HL-60 (cell line): ENCODE measurements at regions not wholly inside any gene's neighbourhood (a gene's known extent, or its start where the extent isn't known, plus 50 kb on each side); places are given as distances from the start of the nearest gene placed in this dataset.

Experiments used
- DNase-seq, 2 experiments: peaks; one replicate each; pipeline ENCODE4 v3.0.0-alpha.2; 2010 to 2020; ENCODE audit warnings: low read depth in 1 of 2, low spot score in 1 of 2
- H3K27ac ChIP-seq: fragments of 250-450 bp; sonication (Bioruptor Pico); replicated peaks from 2 replicates; pipeline ENCODE4 v1.5.1; 2020; ENCODE audit warnings: mild to moderate bottlenecking, moderate library complexity
- H3K27me3 ChIP-seq: fragments of 250-450 bp; sonication (Bioruptor Pico); 2 replicates; pipeline ENCODE4 v1.5.1; 2021; ENCODE audit warnings: mild to moderate bottlenecking, moderate library complexity; ENCODE audit not compliant: insufficient read depth, poor library complexity, severe bottlenecking
- H3K4me3 ChIP-seq: replicated peaks from 2 replicates; pipeline ENCODE4 v1.5.1; 2011; ENCODE audit warnings: mild to moderate bottlenecking, control low read depth, low read length; ENCODE audit not compliant: insufficient read depth
- GABPA ChIP-seq: IDR thresholded peaks from 2 replicates; pipeline ENCODE4 v1.6.1; 2012; ENCODE audit warnings: low read depth
- POLR2AphosphoS5 ChIP-seq: IDR thresholded peaks from 2 replicates; pipeline ENCODE4 v1.6.1; 2012; ENCODE audit warnings: low read depth
- SPI1 ChIP-seq: IDR thresholded peaks from 2 replicates; pipeline ENCODE4 v1.6.1; 2012; ENCODE audit warnings: low read depth, mild to moderate bottlenecking, borderline replicate concordance
- TF ChIP-seq, protein P1 (sequence below): IDR thresholded peaks from 2 replicates; pipeline ENCODE4 v1.6.1; 2012; ENCODE audit warnings: low read depth; ENCODE audit not compliant: insufficient replicate concordance
- TF ChIP-seq, protein P2 (sequence below): IDR thresholded peaks from one replicate; pipeline ENCODE4 v1.5.1; 2011; ENCODE audit warnings: low read length, control low read depth, inconsistent platforms; ENCODE audit not compliant: insufficient read depth

DNA sequence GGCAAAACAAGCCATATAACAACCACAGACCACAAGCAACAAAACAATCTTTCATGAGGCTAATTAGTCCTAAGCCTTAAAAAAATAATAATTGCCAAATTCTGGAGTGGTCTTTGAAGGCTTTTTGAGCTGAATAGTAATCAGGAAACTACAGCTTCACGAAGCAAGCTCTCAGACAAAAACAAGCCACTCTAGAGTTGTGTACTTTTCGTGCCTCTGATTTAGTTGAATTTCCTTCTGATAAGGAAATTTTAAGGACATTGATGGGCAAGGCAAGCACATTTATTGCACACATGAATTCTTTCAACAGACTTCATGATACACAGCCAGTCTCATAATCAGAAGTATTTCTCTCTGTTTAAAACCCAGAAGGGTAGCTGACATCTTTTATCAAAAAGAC is 130.8 kb upstream of the IRX3 start:
- DNase-seq: no peak
- no peak overlapping the region for H3K27ac ChIP-seq
- H3K4me3 ChIP-seq: no peak overlapping the region
- TF ChIP-seq, protein P1, sequence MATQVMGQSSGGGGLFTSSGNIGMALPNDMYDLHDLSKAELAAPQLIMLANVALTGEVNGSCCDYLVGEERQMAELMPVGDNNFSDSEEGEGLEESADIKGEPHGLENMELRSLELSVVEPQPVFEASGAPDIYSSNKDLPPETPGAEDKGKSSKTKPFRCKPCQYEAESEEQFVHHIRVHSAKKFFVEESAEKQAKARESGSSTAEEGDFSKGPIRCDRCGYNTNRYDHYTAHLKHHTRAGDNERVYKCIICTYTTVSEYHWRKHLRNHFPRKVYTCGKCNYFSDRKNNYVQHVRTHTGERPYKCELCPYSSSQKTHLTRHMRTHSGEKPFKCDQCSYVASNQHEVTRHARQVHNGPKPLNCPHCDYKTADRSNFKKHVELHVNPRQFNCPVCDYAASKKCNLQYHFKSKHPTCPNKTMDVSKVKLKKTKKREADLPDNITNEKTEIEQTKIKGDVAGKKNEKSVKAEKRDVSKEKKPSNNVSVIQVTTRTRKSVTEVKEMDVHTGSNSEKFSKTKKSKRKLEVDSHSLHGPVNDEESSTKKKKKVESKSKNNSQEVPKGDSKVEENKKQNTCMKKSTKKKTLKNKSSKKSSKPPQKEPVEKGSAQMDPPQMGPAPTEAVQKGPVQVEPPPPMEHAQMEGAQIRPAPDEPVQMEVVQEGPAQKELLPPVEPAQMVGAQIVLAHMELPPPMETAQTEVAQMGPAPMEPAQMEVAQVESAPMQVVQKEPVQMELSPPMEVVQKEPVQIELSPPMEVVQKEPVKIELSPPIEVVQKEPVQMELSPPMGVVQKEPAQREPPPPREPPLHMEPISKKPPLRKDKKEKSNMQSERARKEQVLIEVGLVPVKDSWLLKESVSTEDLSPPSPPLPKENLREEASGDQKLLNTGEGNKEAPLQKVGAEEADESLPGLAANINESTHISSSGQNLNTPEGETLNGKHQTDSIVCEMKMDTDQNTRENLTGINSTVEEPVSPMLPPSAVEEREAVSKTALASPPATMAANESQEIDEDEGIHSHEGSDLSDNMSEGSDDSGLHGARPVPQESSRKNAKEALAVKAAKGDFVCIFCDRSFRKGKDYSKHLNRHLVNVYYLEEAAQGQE: no peak
- no peak for TF ChIP-seq SPI1
- no peak for TF ChIP-seq POLR2AphosphoS5
- TF ChIP-seq, protein P2, sequence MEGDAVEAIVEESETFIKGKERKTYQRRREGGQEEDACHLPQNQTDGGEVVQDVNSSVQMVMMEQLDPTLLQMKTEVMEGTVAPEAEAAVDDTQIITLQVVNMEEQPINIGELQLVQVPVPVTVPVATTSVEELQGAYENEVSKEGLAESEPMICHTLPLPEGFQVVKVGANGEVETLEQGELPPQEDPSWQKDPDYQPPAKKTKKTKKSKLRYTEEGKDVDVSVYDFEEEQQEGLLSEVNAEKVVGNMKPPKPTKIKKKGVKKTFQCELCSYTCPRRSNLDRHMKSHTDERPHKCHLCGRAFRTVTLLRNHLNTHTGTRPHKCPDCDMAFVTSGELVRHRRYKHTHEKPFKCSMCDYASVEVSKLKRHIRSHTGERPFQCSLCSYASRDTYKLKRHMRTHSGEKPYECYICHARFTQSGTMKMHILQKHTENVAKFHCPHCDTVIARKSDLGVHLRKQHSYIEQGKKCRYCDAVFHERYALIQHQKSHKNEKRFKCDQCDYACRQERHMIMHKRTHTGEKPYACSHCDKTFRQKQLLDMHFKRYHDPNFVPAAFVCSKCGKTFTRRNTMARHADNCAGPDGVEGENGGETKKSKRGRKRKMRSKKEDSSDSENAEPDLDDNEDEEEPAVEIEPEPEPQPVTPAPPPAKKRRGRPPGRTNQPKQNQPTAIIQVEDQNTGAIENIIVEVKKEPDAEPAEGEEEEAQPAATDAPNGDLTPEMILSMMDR: no peak
- no peak for TF ChIP-seq GABPA
- H3K27me3 ChIP-seq: no peaks in the 10 kb centered on the region

DNA sequence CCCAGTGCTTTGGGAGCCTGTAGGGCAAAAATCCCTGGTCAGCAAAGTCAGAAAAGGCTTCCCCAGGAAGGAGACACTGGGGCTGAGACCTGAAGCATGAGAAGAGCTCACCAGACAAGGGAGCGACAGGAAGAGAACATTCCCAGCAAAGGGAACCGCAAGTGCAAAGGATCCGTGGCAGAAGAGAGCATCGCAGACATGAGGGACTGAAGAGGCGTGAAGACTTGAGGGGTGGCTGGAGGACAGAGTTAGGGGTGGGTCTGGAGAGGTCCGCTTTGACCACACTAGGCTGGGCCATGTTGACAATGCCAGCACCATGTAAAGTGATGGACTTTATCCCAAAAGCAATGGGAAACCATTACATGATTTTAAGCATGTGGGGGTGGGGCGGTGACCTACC is 128.1 kb upstream of the IRX3 start:
- Histone ChIP-seq H3K27ac (no peak overlapping the region), H3K27me3 (no peaks in the 10 kb centered on the region), H3K4me3 (no peak overlapping the region)
- DNase-seq: no peak
- TF ChIP-seq POLR2AphosphoS5 (no peak), GABPA (no peak), SPI1 (no peak)
- TF ChIP-seq, protein P2: no peak
- TF ChIP-seq, protein P1: no peak

DNA sequence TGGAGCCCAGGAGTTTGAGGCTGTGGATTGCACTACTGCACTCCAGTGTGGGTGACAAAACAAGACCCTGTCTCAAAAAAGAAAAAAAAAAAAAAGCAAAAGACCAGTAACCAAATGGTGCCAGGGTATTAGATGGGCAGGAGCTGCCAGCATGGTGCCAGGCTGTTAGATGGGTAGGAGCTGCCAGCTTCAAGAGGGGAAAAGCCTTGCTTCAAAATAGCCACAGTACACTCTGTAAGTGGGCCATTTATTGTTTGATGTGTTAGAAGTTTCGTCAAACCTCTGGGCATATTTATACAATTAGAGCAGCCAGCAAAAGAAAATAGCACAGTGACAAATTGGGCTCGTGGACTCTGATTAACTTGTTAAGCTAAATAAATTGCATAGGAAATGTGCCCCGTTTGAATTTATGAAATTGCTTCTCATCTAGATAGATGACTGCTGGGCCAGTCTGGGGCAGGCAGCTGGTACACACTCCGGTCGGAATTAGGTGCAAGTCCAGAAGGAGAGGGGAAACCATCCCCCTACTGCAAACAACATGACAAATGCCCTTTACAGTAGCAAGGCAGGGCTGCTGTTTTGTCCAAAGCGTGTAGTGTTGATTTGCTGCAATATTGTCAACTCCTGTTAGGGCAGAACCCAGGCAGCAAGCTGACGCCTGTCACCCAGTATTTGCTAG is 126.3 kb upstream of the IRX3 start:
- Histone ChIP-seq H3K27ac (no peak overlapping the region), H3K4me3 (no peak overlapping the region), H3K27me3 (no peaks in the 10 kb centered on the region)
- no peak for DNase-seq
- TF ChIP-seq, protein P1: no peak
- TF ChIP-seq SPI1 (no peak), GABPA (no peak), POLR2AphosphoS5 (no peak)
- TF ChIP-seq, protein P2: no peak
